A673 (cell line): ENCODE measurements at regions not wholly inside any gene's neighbourhood (a gene's known extent, or its start where the extent isn't known, plus 50 kb on each side); places are given as distances from the start of the nearest gene placed in this dataset.

Experiments
- BruUV-seq: library from RNA; stranded (reverse); fragments of 400-500 nt; replicated peaks from 2 replicates; lab custom pipeline; 2021; lab: Mats Ljungman, UMichigan
- CTCF ChIA-PET: fragments of 300-600 bp; sonication (Branson Sonifier 250); formaldehyde crosslinking; loops from one replicate; lab custom pipeline; 2022; ENCODE audit warnings: antibody characterized with exemption; lab: Charles Lee
- POLR2A ChIA-PET: fragments of 300-600 bp; sonication (Branson Sonifier 250); formaldehyde crosslinking; loops from one replicate; lab custom pipeline; 2022; ENCODE audit warnings: antibody characterized with exemption; ENCODE audit not compliant: low non-redundant PET; lab: Charles Lee
- DNase-seq: peaks from one replicate; pipeline ENCODE4 v3.0.0-alpha.2; 2015; ENCODE audit warnings: low spot score
- H3K27ac ChIP-seq: fragments of 200-600 bp; sonication (generic); 2 replicates; pipeline ENCODE4 v1.5.1; 2016; ENCODE audit warnings: mixed run types, low read depth, mild to moderate bottlenecking, mixed read lengths, antibody characterized with exemption, low read length; ENCODE audit not compliant: poor library complexity, severe bottlenecking
- H3K27me3 ChIP-seq: fragments of 200-600 bp; sonication (generic); replicated peaks from 2 replicates; pipeline ENCODE4 v1.6.1; 2017; ENCODE audit warnings: mixed run types, low read depth, mild to moderate bottlenecking, mixed read lengths, antibody characterized with exemption, low read length; ENCODE audit not compliant: insufficient read depth, poor library complexity
- H3K36me3 ChIP-seq: fragments of 200-600 bp; sonication (generic); 2 replicates; pipeline ENCODE4 v1.6.1; 2016; ENCODE audit warnings: mixed run types, mild to moderate bottlenecking, mixed read lengths, antibody characterized with exemption, low read length; ENCODE audit not compliant: insufficient read depth, poor library complexity, severe bottlenecking
- H3K4me1 ChIP-seq: fragments of 200-600 bp; sonication (generic); 2 replicates; pipeline ENCODE4 v1.6.1; 2017; ENCODE audit warnings: mixed run types, mild to moderate bottlenecking, mixed read lengths, antibody characterized with exemption, low read length; ENCODE audit not compliant: insufficient read depth, poor library complexity, severe bottlenecking
- H3K4me3 ChIP-seq: fragments of 200-600 bp; sonication (generic); 2 replicates; pipeline ENCODE4 v1.5.1; 2016; ENCODE audit warnings: low read depth, mixed run types, mild to moderate bottlenecking, mixed read lengths, low read length; ENCODE audit not compliant: poor library complexity, severe bottlenecking
- H3K9me3 ChIP-seq: fragments of 200-600 bp; sonication (generic); 2 replicates; pipeline ENCODE4 v1.6.1; 2016; ENCODE audit warnings: mixed run types, low read depth, mild to moderate bottlenecking, mixed read lengths, antibody characterized with exemption, low read length; ENCODE audit not compliant: poor library complexity, severe bottlenecking
- CTCF ChIP-seq: fragments of 300-800, 200-600 bp; sonication (generic); conservative IDR thresholded peaks from 2 replicates; pipeline ENCODE4 v1.5.1; 2017; ENCODE audit warnings: low read depth, mild to moderate bottlenecking, antibody characterized with exemption, low read length, moderate library complexity, mixed read lengths
- EZH2 ChIP-seq: fragments of 200-600 bp; sonication (generic); IDR thresholded peaks from 2 replicates; pipeline ENCODE4 v1.6.1; 2017; ENCODE audit warnings: borderline replicate concordance, low read depth, mild to moderate bottlenecking, mixed read lengths, antibody characterized with exemption, low read length; ENCODE audit not compliant: poor library complexity, severe bottlenecking
- intact Hi-C: fragments of 100-400 bp; cut with micrococcal nuclease; formaldehyde crosslinking; loops from one replicate; pipeline ENCODE4 v1.10.0; 2022; ENCODE audit not compliant: unreplicated experiment

- no peak overlapping the region for H3K27ac ChIP-seq
- TF ChIP-seq CTCF (no peak), EZH2 (no peak)
- intact Hi-C loops: no loop called here
- H3K4me3 ChIP-seq: no peak overlapping the region
- no TSS peak for BruUV-seq
- H3K4me1 ChIP-seq: no peaks in the 10 kb centered on the region
- no peak for DNase-seq
- no peaks in the 10 kb centered on the region for H3K9me3 ChIP-seq
- ChIA-PET POLR2A (no interaction called here), CTCF (no interaction called here)
- H3K27me3 ChIP-seq: no peaks in the 10 kb centered on the region
- no peaks in the 10 kb centered on the region for H3K36me3 ChIP-seq
Measured at GRCh38 chr11:129721685-129722084, 94.0 kb upstream of the TMEM45B start.

- TF ChIP-seq CTCF: no peak
- no peak for TF ChIP-seq EZH2
- no peaks in the 10 kb centered on the region for H3K36me3 ChIP-seq
- ChIA-PET POLR2A (no interaction called here), CTCF (no interaction called here)
- no peaks in the 10 kb centered on the region for H3K4me1 ChIP-seq
- intact Hi-C loops: no loop called here
- DNase-seq: no peak
- no peaks in the 10 kb centered on the region for H3K9me3 ChIP-seq
- no TSS peak for BruUV-seq
- H3K27ac ChIP-seq: no peak overlapping the region
- no peaks in the 10 kb centered on the region for H3K27me3 ChIP-seq
- H3K4me3 ChIP-seq: no peak overlapping the region
Measured at GRCh38 chr11:129722529-129722928, 93.1 kb upstream of the TMEM45B start.

GRCh38 chr11:129723146-129723760 is 92.4 kb upstream of the TMEM45B start:
- no peaks in the 10 kb centered on the region for H3K4me1 ChIP-seq
- BruUV-seq: no TSS peak
- CTCF ChIA-PET: no interaction called here
- no peaks in the 10 kb centered on the region for H3K9me3 ChIP-seq
- no peak overlapping the region for H3K27ac ChIP-seq
- DNase-seq: no peak
- TF ChIP-seq CTCF (no peak), EZH2 (no peak)
- H3K27me3 ChIP-seq: no peaks in the 10 kb centered on the region
- POLR2A ChIA-PET: no interaction called here
- no peaks in the 10 kb centered on the region for H3K36me3 ChIP-seq
- no peak overlapping the region for H3K4me3 ChIP-seq
- intact Hi-C loops: no loop called here
